TTC549 (cell line): ENCODE measurements at regions not wholly inside any gene's neighbourhood (a gene's known extent, or its start where the extent isn't known, plus 50 kb on each side); places are given as distances from the start of the nearest gene placed in this dataset.
"Not testable (repeated sequence)": the region's sequence is repeated elsewhere in the genome, so short reads cannot be mapped to it uniquely, and the experiment has no call there.

Experiments
- FAIRE-seq: peaks from 2 replicates; lab custom pipeline; 2012; peaks lifted over from hg19 to GRCh38; lab: Jason Lieb, UNC

- FAIRE-seq = no peak
Measured at GRCh38 chr12:92259696-92260251, 114.1 kb upstream of the BTG1 start.

DNA sequence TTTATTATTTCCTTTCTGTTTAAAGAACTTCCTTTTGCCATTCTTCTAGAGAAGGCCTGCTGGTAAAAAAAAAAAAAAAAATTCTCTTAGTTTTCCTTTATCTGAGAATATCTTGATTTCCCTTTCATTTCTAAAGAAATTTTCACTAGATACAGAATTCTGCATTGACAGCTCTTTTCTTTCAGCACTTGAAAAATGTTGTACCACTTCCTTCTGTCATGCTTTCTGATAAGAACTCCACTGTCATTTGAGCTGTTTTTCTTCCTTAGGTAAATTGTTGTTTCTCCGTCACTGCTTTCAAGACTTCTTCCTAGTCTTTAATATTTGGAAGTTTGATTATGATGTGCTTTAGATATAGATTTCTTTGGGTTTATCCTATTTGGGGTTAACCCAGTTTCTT is 113.6 kb upstream of the BTG1 start:
- FAIRE-seq = no peak

DNA sequence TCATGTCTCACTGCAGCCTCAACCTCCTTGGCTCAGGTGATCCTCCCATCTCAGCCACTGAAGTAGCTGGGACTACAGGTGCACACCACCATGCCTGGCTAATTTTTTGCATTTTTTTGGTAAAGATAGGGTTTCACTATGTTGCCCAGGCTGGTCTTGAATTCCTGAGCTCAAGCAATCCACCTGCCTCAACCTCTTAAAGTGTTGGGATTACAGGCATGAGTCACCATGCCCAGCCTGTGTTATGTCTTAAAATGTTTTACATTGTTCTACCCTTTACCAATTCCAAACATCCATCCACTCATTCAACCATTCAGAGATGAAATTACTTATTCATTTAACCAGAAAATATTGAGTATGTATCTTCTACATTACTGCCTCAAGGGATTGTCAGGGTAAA is 111.6 kb upstream of the BTG1 start:
- no peak for FAIRE-seq

GRCh38 chr12:92255741-92256140 is 110.1 kb upstream of the BTG1 start:
- no peak for FAIRE-seq

DNA sequence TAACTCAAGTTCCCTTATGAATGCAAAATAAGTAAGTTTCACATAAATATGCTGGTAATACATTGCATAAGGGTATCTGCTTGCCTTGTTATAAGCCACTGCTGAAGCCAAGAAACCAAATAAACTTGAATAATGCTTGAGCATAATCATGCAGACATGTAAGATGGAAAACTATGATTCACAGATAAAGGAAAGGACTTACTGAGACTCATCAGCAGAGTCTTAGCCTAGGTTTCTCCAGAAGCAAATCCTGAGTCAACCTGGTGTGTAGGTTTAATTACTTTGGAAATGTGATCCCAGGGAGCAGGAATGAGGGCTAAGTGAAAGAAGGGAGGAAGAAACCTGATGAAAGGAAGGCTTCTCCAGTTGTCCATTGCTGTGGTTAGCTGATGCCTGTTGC is 107.7 kb upstream of the BTG1 start:
- no peak for FAIRE-seq

DNA sequence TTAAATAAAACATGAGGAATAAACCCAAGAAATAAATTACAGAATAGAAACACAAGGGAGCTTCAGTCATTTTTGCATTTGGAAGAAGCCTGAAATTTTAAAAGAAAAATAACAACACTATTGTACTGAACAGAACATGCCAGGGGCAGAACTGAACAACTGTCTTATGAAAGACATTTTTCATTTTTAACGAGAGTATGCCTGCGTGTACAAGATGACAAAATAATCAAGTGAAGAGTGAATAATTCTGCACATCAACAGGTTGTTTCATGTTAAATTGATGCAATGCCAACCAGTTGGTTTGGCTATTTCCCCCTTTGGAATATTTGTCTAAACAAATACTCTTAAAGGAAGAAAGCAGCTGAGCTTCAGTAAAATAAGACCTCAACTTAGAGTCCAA is 103.3 kb upstream of the BTG1 start:
- no peak for FAIRE-seq

GRCh38 chr12:92244036-92244435 is 98.4 kb upstream of the BTG1 start:
- no peak for FAIRE-seq

DNA sequence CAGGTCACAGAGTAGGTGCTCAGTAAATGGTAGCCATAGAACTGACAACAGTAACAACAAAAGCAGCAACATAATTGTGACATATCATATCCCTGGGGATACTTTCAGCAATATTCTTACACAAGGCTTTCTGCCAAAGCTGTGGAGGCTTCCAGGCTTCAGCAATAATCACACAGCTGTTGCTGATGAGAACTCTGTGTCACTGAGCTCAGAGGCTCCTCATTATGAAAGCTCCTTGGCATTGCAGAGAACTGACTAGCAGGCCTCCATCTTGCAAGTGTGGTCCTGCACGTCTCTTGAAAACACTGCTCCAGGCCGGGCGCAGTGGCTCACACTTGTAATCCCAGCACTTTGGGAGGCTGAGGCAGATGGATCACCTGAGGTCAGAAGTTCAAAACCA is 97.3 kb upstream of the BTG1 start:
- FAIRE-seq = no peak

DNA sequence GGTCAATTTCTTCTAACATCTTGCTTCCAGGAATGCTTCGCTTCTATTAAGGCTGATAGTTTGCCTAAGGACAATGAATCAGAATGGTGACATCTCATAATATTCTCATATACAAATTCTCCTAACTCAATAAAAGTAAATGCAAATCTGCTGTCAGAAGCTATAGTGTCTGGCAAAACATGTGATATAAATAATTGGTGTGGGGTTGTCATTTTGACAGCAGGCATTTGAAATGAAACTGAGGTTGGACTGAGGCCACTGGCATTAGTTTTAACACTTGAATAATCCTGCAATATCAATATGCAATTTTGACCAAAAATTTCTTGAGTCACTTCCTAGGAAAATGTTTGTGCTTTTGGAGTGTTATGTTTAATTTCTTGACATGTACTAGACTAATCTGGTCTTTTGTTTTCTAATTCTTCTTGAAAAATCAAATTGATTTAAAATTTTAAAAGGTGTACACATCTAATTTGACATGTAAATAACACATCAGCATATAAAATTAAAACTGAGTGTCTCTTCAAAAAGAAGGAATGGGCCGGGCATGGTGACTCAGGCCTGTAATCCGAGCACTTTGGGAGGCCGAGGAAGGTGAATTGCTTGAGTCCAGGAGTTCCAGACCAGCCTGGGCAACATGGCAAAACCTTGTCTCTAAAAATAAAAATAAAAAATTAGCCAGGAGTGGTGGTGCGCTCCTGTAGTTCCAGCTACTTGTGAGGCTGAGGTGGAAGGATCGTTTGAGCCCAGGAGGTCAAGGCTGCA is 92.3 kb upstream of the BTG1 start:
- no peak for FAIRE-seq

GRCh38 chr12:92237262-92237661 is 91.6 kb upstream of the BTG1 start:
- no peak for FAIRE-seq

DNA sequence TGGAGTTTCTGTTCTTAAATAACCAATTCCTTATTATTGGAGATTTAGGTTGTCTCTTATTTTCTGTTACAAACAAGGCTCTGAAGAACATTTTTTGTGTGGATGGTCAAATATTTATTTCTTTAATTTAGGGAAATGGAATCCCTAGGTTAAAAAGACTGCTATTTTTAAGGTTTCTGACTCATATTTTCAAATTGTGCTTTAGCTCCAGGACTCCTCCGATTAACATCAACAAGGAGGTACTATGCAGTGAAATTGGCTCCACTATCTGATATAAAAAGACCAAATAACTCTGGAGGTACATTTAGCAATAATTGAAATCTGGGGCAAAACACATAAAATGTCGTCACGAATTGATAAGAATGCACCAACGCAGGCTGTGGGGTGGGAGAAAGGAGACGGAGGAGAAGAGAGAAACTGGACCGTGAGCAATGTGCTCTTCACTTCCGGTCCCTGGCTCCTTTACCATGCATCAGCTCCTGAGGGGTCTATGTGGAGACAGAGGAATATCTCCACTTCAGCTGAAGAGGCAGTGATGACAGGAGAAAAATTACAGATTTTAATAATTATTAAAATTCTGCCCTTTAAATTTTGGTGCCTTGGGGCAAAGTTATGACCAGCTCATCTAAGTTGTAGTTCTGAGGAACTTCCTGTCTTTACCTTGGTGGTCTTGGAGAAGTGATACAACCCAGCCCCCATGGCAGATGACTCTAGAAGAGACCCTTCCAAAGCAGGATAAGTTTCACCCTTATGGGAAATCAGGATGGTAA is 90.2 kb upstream of the BTG1 start:
- no peak for FAIRE-seq

- FAIRE-seq = no peak
Measured at GRCh38 chr12:92234533-92234932, 88.9 kb upstream of the BTG1 start.

GRCh38 chr12:92233346-92234015 is 87.8 kb upstream of the BTG1 start:
- no peak for FAIRE-seq

DNA sequence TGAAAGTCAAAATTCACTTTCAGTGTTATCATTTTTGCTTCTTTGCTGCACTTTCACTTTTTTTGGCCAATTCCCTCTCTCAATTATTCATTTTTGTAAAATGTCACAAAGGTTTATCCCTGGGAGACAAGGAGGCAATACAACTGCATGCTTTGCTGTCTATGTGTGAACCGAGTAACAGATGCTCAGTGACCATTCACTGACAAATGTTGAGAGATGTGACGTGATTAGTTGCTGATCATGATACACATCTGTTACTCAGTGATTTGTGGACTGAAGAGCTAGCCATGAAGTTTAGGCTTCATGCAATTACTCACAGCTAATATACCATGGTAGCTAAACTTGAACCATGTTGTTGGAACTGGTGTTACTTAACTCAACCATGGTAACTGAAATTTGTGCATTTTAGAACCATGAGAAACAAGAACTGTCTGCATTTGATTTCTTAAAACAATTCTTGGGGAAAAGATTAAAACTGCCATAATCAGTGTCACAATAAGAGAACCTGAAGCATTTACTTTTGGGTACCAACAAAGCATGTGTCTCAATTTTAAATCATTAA is 86.8 kb upstream of the BTG1 start:
- FAIRE-seq = not testable (repeated sequence)

DNA sequence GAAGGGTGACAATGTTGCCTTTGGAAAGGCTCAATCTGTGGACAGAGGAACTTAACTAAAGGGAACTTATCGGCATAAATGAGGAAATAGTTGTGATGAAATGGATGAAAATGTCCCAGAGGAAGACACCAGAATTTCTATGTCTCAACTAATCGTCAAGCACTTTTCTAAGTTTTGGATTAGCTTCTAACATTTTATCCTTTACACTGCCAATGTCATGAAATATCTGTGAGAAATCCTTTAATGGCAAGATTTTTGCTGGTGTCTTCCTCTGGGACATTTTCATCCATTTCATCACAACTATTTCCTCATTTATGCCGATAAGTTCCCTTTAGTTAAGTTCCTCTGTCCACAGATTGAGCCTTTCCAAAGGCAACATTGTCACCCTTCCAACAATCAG is 86.3 kb upstream of the BTG1 start:
- FAIRE-seq = not testable (repeated sequence)

DNA sequence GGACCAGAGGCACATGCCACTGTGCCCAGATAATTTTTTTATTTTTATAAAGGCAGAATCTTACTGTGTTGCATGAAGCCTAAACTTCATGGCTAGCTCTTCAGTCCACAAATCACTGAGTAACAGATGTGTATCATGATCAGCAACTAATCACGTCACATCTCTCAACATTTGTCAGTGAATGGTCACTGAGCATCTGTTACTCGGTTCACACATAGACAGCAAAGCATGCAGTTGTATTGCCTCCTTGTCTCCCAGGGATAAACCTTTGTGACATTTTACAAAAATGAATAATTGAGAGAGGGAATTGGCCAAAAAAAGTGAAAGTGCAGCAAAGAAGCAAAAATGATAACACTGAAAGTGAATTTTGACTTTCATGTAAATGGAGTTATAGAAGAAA is 85.9 kb upstream of the BTG1 start:
- FAIRE-seq = not testable (repeated sequence)

DNA sequence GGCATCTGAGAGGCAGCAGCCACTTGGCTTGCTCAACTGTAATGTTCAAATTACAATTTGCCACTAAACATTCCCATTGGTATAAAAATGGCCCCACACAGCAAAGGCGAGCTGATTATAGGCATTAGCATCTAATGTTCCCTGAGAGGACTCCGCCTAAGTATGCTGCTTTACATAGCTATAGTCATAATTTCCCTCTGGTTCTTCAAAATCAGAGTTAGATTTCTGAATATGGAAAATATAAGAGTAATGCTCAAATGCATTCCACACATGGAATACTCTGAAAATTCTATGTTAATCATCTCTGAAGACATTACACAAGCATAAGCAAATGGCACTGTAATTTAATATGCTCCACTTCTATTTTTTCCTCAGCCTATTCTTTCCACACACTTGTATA is 83.7 kb upstream of the BTG1 start:
- FAIRE-seq = no peak

- FAIRE-seq = no peak
Measured at GRCh38 chr12:92226961-92227360, 81.3 kb upstream of the BTG1 start.

GRCh38 chr12:92226071-92226661 is 80.5 kb upstream of the BTG1 start:
- FAIRE-seq = no peak

- no peak for FAIRE-seq
Measured at GRCh38 chr12:92224685-92225331, 79.2 kb upstream of the BTG1 start.

DNA sequence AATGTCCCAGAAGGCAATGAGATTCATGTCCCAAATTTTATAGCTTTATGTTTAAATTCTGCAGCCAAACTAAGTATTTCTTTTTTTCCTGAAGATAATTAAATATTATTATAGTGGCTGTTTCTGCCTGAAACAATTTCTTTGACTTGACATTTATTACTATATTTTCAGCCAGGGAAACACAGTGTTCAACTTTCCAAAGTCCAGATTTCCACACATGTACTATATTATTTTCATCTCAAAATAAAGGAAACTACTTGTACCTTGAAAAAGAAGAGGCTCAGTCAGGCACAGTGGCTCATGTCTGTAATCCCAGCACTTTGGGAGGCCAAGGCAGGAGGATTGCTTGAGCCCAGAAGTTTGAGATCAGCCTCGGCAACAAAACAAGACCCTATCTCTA is 77.8 kb upstream of the BTG1 start:
- no peak for FAIRE-seq
